ENCODE measurements at regions not wholly inside any gene's neighbourhood (a gene's known extent, or its start where the extent isn't known, plus 50 kb on each side); places are given as distances from the start of the nearest gene placed in this dataset.

DNA sequence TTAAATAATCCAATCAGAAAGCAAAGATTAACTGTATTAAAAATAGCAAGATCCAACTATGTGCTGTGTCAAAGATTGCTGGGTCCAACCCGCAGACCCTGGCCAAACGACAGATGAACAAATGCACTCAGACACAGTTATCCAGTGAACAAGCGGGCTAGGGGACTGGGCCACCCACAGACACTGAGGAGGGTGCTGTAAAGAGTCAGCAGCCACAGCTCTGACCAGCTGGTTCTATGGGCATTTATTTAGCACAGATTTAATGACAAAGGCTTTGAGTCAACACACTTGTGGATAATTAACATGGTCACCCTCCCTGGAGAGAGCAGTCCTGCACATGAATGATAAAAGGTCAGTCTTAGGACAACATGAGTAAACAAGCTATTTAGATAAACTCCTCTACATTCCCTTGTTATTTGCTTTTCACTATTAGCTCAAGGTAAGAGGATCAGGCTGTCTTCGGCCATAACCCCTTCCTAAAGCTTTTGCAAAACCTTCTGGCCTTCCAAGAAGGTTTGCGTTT, 424.9 kb downstream of the HINT1 start:
- Histone ChIP-seq H3K9ac (ENCODE audit: extremely low read depth, low read length, poor library complexity, severe bottlenecking) (no peak overlapping the region), H3K27ac (ENCODE audit: low read depth, low read length) (no peak overlapping the region), H3K4me1 (ENCODE audit: control insufficient read depth, insufficient read depth, low read length) (no peaks in the 10 kb centered on the region), H3K9me3 (ENCODE audit: control insufficient read depth, low read length) (peaks cover 33% of the 10 kb centered on the region), H3K27me3 (ENCODE audit: control insufficient read depth, insufficient read depth, low read length, poor library complexity, severe bottlenecking) (no peaks in the 10 kb centered on the region), H3K36me3 (ENCODE audit: control insufficient read depth, insufficient read depth, low read length) (no peaks in the 10 kb centered on the region), H3K4me3 (ENCODE audit: low read length) (no peak overlapping the region)
- Mint-ChIP-seq H3K36me3 (ENCODE audit: low read depth) (no peaks in the 10 kb centered on the region), H3K4me3 (no peak overlapping the region), H3K4me1 (no peaks in the 10 kb centered on the region), H3K27me3 (ENCODE audit: insufficient read depth) (peaks cover 1% of the 10 kb centered on the region), H3K9me3 (peaks cover 38% of the 10 kb centered on the region), H3K27ac (no peak overlapping the region)
- WGBS, 2 experiments (ENCODE audit: insufficient coverage in 1 of 2, insufficient read length in 1 of 2), result 88 to 90% methylated on average over 4 to 5 of the region's 5 CpGs
- no peak for DNase-seq
- TF ChIP-seq, protein P1, sequence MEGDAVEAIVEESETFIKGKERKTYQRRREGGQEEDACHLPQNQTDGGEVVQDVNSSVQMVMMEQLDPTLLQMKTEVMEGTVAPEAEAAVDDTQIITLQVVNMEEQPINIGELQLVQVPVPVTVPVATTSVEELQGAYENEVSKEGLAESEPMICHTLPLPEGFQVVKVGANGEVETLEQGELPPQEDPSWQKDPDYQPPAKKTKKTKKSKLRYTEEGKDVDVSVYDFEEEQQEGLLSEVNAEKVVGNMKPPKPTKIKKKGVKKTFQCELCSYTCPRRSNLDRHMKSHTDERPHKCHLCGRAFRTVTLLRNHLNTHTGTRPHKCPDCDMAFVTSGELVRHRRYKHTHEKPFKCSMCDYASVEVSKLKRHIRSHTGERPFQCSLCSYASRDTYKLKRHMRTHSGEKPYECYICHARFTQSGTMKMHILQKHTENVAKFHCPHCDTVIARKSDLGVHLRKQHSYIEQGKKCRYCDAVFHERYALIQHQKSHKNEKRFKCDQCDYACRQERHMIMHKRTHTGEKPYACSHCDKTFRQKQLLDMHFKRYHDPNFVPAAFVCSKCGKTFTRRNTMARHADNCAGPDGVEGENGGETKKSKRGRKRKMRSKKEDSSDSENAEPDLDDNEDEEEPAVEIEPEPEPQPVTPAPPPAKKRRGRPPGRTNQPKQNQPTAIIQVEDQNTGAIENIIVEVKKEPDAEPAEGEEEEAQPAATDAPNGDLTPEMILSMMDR (conservative IDR thresholded peaks at IDR 0.05), result no peak

DNA sequence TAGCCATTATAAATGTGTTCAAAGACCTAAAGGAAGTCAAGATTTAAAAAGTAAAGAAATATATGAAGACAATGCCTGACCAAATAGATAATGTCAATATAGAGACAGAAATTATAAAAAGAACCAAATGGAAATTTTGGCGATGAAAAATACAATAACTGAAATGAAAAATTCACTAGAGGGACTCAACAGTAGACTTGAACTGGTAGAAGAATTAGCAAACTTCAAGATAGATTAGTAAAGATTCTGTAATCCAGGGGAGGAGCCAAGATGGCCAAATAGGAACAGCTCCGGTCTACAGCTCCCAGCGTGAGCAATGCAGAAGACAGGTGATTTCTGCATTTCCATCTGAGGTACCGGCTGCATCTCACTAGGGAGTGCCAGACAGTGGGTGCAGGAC, 433.2 kb downstream of the HINT1 start:
- Histone ChIP-seq H3K4me1 (ENCODE audit: control insufficient read depth, insufficient read depth, low read length) (no peaks in the 10 kb centered on the region), H3K4me3 (ENCODE audit: low read length) (peak overlapping the region; percentile 35), H3K9ac (ENCODE audit: extremely low read depth, low read length, poor library complexity, severe bottlenecking) (no peak overlapping the region), H3K36me3 (ENCODE audit: control insufficient read depth, insufficient read depth, low read length) (no peaks in the 10 kb centered on the region), H3K9me3 (ENCODE audit: control insufficient read depth, low read length) (peaks cover 12% of the 10 kb centered on the region), H3K27me3 (ENCODE audit: control insufficient read depth, insufficient read depth, low read length, poor library complexity, severe bottlenecking) (no peaks in the 10 kb centered on the region), H3K27ac (ENCODE audit: low read depth, low read length) (no peak overlapping the region)
- Mint-ChIP-seq H3K36me3 (ENCODE audit: low read depth) (no peaks in the 10 kb centered on the region), H3K4me3 (peak overlapping the region; percentile 56), H3K4me1 (no peaks in the 10 kb centered on the region), H3K27ac (peak overlapping the region; percentile 39), H3K9me3 (peaks cover 17% of the 10 kb centered on the region), H3K27me3 (ENCODE audit: insufficient read depth) (no peaks in the 10 kb centered on the region)
- TF ChIP-seq, protein P1 (conservative IDR thresholded peaks at IDR 0.05), result no peak
- 89 to 100% methylated on average over 3 to 4 of the region's 4 CpGs for WGBS, 2 experiments (ENCODE audit: insufficient coverage in 1 of 2, insufficient read length in 1 of 2)
- DNase-seq, result no peak

DNA sequence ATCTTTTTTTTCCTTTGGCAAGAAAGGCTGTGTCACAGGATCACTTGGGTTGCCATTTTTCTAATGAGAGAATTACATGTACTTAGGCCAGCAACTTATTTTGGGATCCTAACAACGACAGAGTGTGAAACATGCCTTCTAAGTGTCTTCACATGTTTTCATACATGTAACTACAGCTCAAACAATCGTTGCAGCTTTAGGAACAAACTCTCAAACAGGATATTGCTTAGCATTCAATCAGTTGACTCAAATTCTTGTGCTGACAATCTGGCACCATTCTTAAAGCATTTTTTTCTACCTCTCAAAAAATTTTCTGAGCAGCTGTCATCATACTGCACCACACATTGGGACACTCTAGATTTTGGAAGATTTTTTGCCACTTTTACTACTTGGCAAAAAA, 435.5 kb downstream of the HINT1 start:
- no peaks in the 10 kb centered on the region for H3K27me3 ChIP-seq (ENCODE audit: control insufficient read depth, insufficient read depth, low read length, poor library complexity, severe bottlenecking)
- no peak for DNase-seq
- no peaks in the 10 kb centered on the region for H3K4me1 Mint-ChIP-seq
- TF ChIP-seq, protein P1 (conservative IDR thresholded peaks at IDR 0.05), result no peak
- H3K36me3 Mint-ChIP-seq (ENCODE audit: low read depth), result no peaks in the 10 kb centered on the region
- H3K36me3 ChIP-seq (ENCODE audit: control insufficient read depth, insufficient read depth, low read length), result no peaks in the 10 kb centered on the region
- no peaks in the 10 kb centered on the region for H3K4me1 ChIP-seq (ENCODE audit: control insufficient read depth, insufficient read depth, low read length)
- H3K4me3 Mint-ChIP-seq, result no peak overlapping the region
- no peaks in the 10 kb centered on the region for H3K27me3 Mint-ChIP-seq (ENCODE audit: insufficient read depth)
- no peak overlapping the region for H3K27ac ChIP-seq (ENCODE audit: low read depth, low read length)
- no peak overlapping the region for H3K27ac Mint-ChIP-seq
- no peak overlapping the region for H3K4me3 ChIP-seq (ENCODE audit: low read length)
- H3K9me3 Mint-ChIP-seq, result peaks cover 17% of the 10 kb centered on the region
- H3K9me3 ChIP-seq (ENCODE audit: control insufficient read depth, low read length), result peaks cover 12% of the 10 kb centered on the region
- no peak overlapping the region for H3K9ac ChIP-seq (ENCODE audit: extremely low read depth, low read length, poor library complexity, severe bottlenecking)
- WGBS, 2 experiments (ENCODE audit: insufficient coverage in 1 of 2, insufficient read length in 1 of 2), result 87 to 100% methylated on average over 1 to 2 of the region's 2 CpGs

Data from endodermal cell (in vitro differentiated cells).